Osteocyte (in vitro differentiated cells): ENCODE measurements at regions not wholly inside any gene's neighbourhood (a gene's known extent, or its start where the extent isn't known, plus 50 kb on each side); places are given as distances from the start of the nearest gene placed in this dataset.

Experiments
- DNase-seq: peaks from one replicate; pipeline ENCODE4 v3.0.0; 2021; ENCODE audit warnings: mixed read lengths; ENCODE audit not compliant: unreplicated experiment; ENCODE audit errors: extremely low spot score
- H3K27ac Mint-ChIP-seq: one replicate; pipeline ENCODE4 v1.8.0; 2021; ENCODE audit warnings: mild to moderate bottlenecking, mixed read lengths; ENCODE audit not compliant: unreplicated experiment
- H3K27me3 Mint-ChIP-seq: one replicate; pipeline ENCODE4 v1.8.0; 2021; ENCODE audit warnings: mixed read lengths; ENCODE audit not compliant: unreplicated experiment
- H3K36me3 Mint-ChIP-seq: one replicate; pipeline ENCODE4 v1.8.0; 2021; ENCODE audit warnings: mixed read lengths; ENCODE audit not compliant: unreplicated experiment
- H3K4me1 Mint-ChIP-seq: one replicate; pipeline ENCODE4 v1.8.0; 2021; ENCODE audit warnings: mixed read lengths; ENCODE audit not compliant: unreplicated experiment
- H3K4me3 Mint-ChIP-seq: one replicate; pipeline ENCODE4 v1.8.0; 2021; ENCODE audit warnings: mild to moderate bottlenecking, moderate library complexity, mixed read lengths; ENCODE audit not compliant: unreplicated experiment
- H3K9me3 Mint-ChIP-seq: one replicate; pipeline ENCODE4 v1.8.0; 2021; ENCODE audit warnings: mixed read lengths; ENCODE audit not compliant: unreplicated experiment
- TF ChIP-seq, protein P1 (sequence below): fragments of 200-600 bp; sonication (generic); IDR thresholded peaks from 2 replicates; pipeline ENCODE4 v1.5.0; 2021; ENCODE audit warnings: antibody characterized with exemption, mild to moderate bottlenecking, moderate library complexity

DNA sequence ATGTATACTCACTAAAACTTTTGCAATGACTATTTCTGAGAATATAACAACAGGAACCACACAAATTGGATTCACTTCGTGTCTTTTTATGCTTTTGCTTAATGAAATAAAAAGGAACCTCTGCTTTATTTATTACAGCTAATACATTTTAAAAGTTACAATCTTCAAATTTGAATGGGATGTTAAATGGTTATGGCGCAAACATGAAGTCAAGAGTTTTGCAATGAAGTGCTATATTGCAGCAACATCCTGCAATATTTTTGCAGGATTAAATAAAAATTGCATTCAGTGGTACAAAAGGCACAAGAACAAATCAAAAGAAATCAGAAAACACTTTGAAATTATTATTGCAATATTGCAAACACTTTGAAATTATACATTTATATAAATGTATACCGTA lies 1519.0 kb upstream of the MIR17HG start:
- H3K4me1 Mint-ChIP-seq: peaks cover 33% of the 10 kb centered on the region
- DNase-seq: no peak
- no peaks in the 10 kb centered on the region for H3K9me3 Mint-ChIP-seq
- TF ChIP-seq, protein P1, sequence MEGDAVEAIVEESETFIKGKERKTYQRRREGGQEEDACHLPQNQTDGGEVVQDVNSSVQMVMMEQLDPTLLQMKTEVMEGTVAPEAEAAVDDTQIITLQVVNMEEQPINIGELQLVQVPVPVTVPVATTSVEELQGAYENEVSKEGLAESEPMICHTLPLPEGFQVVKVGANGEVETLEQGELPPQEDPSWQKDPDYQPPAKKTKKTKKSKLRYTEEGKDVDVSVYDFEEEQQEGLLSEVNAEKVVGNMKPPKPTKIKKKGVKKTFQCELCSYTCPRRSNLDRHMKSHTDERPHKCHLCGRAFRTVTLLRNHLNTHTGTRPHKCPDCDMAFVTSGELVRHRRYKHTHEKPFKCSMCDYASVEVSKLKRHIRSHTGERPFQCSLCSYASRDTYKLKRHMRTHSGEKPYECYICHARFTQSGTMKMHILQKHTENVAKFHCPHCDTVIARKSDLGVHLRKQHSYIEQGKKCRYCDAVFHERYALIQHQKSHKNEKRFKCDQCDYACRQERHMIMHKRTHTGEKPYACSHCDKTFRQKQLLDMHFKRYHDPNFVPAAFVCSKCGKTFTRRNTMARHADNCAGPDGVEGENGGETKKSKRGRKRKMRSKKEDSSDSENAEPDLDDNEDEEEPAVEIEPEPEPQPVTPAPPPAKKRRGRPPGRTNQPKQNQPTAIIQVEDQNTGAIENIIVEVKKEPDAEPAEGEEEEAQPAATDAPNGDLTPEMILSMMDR: no peak
- no peak overlapping the region for H3K27ac Mint-ChIP-seq
- no peaks in the 10 kb centered on the region for H3K27me3 Mint-ChIP-seq
- no peak overlapping the region for H3K4me3 Mint-ChIP-seq
- no peaks in the 10 kb centered on the region for H3K36me3 Mint-ChIP-seq

DNA sequence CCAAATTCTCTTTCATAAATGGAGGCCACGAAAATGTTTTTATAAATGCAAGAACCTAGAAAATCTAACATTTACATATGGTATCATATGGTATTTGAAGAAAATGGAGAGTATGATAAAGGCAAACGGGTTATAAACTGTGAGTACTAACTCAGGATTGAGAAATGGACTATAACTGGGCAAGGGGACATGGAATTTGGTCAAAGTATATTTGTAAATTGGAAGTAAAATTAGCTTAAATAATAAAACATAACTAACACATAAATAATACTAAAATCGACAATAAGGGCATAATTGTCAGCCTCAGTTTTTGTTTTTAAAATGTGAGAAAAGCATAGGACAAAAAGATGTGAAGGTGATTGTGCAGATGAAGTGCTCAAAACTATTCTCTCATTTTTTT lies 1516.3 kb upstream of the MIR17HG start:
- H3K36me3 Mint-ChIP-seq: no peaks in the 10 kb centered on the region
- DNase-seq: no peak
- H3K4me1 Mint-ChIP-seq: peaks cover 33% of the 10 kb centered on the region
- H3K4me3 Mint-ChIP-seq: no peak overlapping the region
- no peaks in the 10 kb centered on the region for H3K27me3 Mint-ChIP-seq
- TF ChIP-seq, protein P1: no peak
- peaks cover 5% of the 10 kb centered on the region for H3K9me3 Mint-ChIP-seq
- peak overlapping the region; percentile 21 for H3K27ac Mint-ChIP-seq

DNA sequence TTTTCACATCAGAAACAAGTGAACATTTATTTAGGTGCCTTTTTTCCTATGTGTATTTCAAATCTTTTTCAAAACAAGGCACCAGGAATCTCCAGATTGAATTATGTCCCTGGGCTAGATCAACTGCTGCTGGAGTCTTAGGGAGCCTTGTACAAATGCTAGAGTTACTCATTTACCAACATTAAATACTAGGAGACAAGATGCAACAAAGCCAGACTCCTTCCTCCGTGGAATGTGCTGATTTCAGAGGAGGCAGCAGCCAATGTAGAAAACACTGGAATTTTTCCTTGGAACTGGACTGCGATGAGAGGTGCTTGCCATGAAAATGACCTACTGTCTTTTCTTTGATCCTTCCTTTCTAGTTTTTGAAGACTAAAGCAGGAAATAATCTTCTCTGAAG lies 1514.7 kb upstream of the MIR17HG start:
- Mint-ChIP-seq H3K4me1 (peaks cover 34% of the 10 kb centered on the region), H3K4me3 (peak overlapping the region; percentile 33), H3K36me3 (no peaks in the 10 kb centered on the region), H3K27ac (peak overlapping the region; percentile 48), H3K9me3 (peaks cover 11% of the 10 kb centered on the region), H3K27me3 (no peaks in the 10 kb centered on the region)
- no peak for DNase-seq
- TF ChIP-seq, protein P1: no peak

DNA sequence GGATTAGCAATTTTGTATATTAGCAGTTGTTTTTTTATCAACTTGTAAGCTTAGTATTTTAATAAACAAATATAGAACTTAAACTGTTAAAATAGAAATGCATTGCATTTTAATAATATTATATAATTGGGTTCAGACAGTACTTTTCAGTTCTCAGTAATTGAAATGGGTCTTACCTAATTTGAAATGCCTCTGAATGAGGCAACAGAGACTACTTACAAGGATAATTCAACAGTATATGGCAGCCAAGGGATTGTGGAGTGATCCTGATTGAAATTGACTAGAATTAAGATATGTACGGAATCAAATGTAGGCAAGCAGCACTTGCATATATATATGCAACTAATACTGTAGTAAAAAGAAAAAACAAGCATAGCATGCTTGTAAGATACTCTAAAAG lies 1503.9 kb upstream of the MIR17HG start:
- no peaks in the 10 kb centered on the region for H3K27me3 Mint-ChIP-seq
- H3K4me3 Mint-ChIP-seq: no peak overlapping the region
- no peaks in the 10 kb centered on the region for H3K36me3 Mint-ChIP-seq
- no peak for DNase-seq
- H3K4me1 Mint-ChIP-seq: peaks cover 15% of the 10 kb centered on the region
- TF ChIP-seq, protein P1: no peak
- H3K9me3 Mint-ChIP-seq: no peaks in the 10 kb centered on the region
- no peak overlapping the region for H3K27ac Mint-ChIP-seq

DNA sequence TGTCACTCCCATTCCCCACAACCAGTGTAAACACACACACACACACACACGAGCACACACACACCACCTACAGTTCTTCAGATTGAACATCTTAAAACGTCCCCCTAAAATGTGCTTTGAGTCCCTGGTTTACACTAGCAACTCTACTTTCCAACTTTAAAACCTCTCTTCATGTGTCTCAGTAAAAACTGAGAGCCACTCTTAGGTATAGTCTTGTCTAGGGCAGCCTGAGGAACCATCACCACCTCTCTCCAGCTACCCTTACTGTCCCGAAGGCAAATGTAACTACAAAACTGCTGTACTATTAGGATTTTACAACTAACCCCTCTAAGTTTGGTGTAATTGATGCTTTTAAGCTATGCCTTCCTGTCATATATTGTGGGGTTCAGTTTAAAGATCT lies 1501.6 kb upstream of the MIR17HG start:
- peaks cover 5% of the 10 kb centered on the region for H3K9me3 Mint-ChIP-seq
- TF ChIP-seq, protein P1: no peak
- H3K4me1 Mint-ChIP-seq: peaks cover 6% of the 10 kb centered on the region
- H3K4me3 Mint-ChIP-seq: no peak overlapping the region
- no peak for DNase-seq
- no peaks in the 10 kb centered on the region for H3K36me3 Mint-ChIP-seq
- H3K27me3 Mint-ChIP-seq: no peaks in the 10 kb centered on the region
- no peak overlapping the region for H3K27ac Mint-ChIP-seq
